PC-3 (cell line): ENCODE measurements at regions not wholly inside any gene's neighbourhood (a gene's known extent, or its start where the extent isn't known, plus 50 kb on each side); places are given as distances from the start of the nearest gene placed in this dataset.

Experiments
- EZH2phosphoT487 ChIP-seq: fragments of 300-600 bp; sonication (generic); IDR thresholded peaks from 2 replicates; pipeline ENCODE4 v1.6.1; 2018; ENCODE audit warnings: mild to moderate bottlenecking, antibody characterized with exemption, low read length, borderline replicate concordance
- TF ChIP-seq, protein P1 (sequence below): fragments of 300-600 bp; sonication (generic); conservative IDR thresholded peaks from 2 replicates; pipeline ENCODE4 v1.5.1; 2017; ENCODE audit warnings: antibody characterized with exemption, low read depth, mild to moderate bottlenecking, low read length

DNA sequence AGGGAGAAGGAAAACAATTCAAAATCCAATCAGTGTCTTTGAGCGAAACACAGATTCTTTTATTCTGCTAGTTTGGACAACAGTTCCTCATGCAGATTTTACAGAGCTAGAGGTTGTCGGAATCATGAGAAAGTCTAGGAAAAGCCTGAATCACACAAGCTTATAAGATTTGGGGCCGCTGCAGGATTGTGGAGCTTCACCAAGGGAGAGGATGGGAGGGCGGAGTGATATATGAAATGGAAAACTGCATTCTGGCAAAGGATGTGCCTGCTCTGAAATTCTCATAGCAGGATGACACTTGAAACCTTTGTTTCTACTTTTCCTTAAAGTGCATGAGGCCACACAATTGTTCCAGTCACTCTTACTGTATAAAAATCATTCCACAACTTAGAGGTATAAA, 134.3 kb downstream of the OR2K2 start:
- TF ChIP-seq, protein P1, sequence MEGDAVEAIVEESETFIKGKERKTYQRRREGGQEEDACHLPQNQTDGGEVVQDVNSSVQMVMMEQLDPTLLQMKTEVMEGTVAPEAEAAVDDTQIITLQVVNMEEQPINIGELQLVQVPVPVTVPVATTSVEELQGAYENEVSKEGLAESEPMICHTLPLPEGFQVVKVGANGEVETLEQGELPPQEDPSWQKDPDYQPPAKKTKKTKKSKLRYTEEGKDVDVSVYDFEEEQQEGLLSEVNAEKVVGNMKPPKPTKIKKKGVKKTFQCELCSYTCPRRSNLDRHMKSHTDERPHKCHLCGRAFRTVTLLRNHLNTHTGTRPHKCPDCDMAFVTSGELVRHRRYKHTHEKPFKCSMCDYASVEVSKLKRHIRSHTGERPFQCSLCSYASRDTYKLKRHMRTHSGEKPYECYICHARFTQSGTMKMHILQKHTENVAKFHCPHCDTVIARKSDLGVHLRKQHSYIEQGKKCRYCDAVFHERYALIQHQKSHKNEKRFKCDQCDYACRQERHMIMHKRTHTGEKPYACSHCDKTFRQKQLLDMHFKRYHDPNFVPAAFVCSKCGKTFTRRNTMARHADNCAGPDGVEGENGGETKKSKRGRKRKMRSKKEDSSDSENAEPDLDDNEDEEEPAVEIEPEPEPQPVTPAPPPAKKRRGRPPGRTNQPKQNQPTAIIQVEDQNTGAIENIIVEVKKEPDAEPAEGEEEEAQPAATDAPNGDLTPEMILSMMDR = no peak
- no peak for TF ChIP-seq EZH2phosphoT487
